ENCODE measurements at regions not wholly inside any gene's neighbourhood (a gene's known extent, or its start where the extent isn't known, plus 50 kb on each side); places are given as distances from the start of the nearest gene placed in this dataset.

DNA sequence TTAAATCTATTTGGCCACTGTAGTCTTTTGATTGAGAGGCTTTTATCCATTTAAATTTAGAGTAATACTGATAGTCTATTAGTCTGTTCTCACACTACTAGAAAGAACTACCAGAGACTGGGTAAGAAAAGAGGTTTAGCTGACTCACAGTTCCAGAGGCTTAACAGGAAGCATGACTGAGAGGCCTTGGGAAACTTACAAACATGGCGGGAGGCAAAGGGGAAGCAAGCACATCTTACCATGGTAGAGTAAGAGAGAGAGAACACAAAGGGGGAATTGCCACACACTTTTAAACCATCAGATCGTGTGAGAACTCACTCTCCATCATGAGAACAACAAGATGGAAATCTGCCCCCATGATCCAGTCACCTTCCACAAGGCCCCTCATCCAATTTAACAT is 410.9 kb downstream of the PDGFC start:
- in situ Hi-C loops (cut with HindIII; ENCODE audit: low sequenced_read_pairs): no loop called here
- no peak for DNase-seq (ENCODE audit: low spot score)

DNA sequence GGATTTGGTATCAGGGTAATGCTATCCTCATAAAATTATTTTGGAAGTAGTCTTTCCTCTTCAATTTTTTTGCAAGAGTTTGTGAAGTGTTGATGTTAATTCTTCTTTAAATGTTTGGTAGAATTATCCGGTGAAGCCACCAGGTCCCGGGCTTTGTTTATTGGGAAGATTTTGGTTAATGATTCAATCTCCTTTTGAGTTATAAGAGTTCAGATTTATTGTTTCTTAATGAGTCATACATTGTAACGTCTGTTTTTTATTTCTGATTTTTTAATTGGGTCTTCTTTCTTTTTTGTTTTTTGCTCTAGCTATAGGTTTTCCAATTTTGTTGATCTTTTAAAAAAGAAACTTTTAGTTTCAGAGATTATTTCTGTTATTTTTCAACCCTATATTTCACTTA is 412.3 kb downstream of the PDGFC start:
- in situ Hi-C loops (cut with HindIII; ENCODE audit: low sequenced_read_pairs): no loop called here
- no peak for DNase-seq (ENCODE audit: low spot score)

DNA sequence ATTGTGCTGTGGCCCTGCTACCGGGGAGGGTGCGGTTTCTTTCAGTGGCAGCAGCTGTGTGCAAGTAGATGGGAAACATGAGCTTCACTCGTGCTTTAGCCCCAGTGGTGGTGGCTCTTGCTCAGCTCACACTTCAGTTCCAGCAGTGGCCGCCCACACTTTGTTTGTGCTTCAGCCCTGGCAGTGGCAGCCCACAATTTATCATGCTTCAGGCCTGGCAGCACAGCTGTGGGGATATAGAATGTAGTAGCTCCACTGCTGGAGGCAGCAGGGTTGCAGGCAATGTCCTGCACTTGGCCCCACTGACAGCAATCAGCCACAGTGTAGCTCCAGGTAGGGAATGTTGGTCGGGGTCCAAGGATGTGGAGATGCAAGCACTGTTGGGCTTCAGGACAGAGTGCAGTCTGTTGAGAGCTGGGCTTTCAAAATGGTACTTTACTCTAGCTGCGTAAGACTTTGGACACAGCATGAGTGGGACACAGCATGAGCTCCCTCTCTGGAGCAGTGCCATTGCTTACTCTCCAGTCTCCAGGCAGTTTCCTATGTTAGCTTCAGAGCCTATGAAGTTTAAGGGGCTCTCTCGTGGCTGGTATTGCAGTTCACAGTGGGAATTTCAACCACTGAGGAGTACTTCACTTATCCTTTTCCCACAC is 413.1 kb downstream of the PDGFC start:
- in situ Hi-C loops (cut with HindIII; ENCODE audit: low sequenced_read_pairs): no loop called here
- DNase-seq (ENCODE audit: low spot score): no peak

DNA sequence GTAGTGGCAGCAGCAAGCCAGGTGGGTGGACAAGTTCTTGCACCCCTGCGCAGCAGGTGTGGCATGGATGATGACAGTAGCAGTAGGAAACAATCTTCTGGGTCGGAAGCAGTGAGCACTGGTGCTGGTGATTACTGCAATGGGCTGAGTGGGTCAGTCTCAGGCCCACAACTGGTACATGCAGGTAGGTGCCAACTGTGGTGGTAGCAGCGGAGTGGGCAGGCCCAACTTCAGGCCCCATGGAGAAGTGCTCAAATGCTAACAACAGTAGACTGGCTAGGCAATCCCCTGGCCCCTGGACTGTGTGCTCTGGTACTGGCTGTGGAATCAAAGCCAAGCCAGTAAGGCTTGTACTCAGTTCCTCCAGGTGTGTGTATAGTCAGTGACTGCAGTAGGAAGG is 413.7 kb downstream of the PDGFC start:
- no peak for DNase-seq (ENCODE audit: low spot score)
- in situ Hi-C loops (cut with HindIII; ENCODE audit: low sequenced_read_pairs): no loop called here

DNA sequence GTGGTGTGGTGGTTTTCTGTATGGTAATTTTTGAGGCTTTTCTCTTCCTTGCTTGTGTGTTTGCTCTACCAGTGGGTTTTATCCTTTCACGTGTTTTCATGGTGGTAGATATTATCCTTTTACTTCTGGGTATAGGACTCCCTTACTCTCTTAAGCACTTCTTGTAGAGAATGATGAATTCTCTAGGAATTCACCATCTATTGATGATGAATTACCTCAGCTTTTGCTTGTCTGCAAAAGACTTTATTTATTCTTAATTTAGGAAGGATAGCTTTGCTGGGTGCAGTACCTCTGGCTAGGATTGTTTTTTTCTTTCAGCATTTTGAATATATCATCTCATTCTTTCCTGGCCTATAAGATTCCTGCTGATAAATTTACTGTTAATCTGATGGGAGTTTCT is 415.3 kb downstream of the PDGFC start:
- in situ Hi-C loops (cut with HindIII; ENCODE audit: low sequenced_read_pairs): no loop called here
- DNase-seq (ENCODE audit: low spot score): no peak

DNA sequence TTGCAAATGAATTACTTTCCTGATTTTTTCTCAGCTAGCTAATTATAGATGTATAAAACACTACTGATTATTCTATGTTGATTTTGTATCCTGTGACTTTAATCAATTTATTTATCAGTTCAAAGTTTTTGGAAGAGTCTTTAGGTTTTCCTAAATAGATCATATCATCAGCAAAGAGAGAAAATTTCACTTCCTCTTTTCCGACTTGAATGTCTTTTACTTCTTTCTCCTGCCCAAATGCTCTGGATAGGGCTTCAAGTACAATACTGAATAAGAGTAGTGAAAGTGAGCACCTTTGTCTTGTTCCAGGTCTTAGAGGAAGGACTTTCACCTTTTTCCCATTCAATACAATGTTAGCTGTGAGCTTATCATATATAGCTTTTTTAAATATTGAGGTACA is 417.9 kb downstream of the PDGFC start:
- DNase-seq (ENCODE audit: low spot score): no peak
- in situ Hi-C loops (cut with HindIII; ENCODE audit: low sequenced_read_pairs): no loop called here

DNA sequence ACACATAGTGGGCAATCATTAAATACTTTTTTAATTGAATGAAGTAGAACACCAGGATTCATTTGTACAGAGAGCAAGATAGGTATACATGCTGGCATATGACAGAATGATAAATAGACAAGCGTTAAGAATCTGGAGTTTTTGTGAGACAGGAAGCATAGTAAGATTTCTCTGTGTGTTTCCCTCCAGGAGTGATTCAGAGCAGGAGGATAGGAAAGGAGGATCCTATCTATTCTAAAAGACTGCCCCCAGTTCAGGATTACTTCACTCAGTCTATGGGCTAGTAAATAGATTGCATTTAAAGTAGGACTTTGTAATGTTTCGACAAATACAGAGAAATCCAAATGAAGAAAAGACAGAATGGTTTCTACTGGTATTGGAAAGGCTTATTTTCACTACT is 423.7 kb downstream of the PDGFC start:
- in situ Hi-C loops (cut with HindIII; ENCODE audit: low sequenced_read_pairs): no loop called here
- no peak for DNase-seq (ENCODE audit: low spot score)

DNA sequence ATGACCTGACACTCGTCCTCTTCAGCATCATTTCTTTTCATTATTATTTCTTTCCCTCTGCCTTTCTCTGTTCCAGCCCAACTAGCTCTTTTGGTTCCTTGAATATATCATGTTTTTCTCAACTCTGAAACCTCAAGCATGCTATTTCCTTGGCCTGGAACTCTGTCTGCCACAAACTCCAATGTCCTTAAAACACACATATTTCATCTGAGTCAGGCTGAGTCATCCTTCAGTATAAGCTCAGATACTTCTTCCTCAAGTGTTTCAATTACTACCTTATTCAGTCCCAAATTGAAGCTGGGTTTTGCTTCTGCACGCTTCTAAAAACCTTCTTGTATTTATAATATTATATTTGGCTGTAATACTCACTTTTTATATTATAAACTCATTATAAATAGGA is 424.2 kb downstream of the PDGFC start:
- in situ Hi-C loops (cut with HindIII; ENCODE audit: low sequenced_read_pairs): no loop called here
- DNase-seq (ENCODE audit: low spot score): no peak

DNA sequence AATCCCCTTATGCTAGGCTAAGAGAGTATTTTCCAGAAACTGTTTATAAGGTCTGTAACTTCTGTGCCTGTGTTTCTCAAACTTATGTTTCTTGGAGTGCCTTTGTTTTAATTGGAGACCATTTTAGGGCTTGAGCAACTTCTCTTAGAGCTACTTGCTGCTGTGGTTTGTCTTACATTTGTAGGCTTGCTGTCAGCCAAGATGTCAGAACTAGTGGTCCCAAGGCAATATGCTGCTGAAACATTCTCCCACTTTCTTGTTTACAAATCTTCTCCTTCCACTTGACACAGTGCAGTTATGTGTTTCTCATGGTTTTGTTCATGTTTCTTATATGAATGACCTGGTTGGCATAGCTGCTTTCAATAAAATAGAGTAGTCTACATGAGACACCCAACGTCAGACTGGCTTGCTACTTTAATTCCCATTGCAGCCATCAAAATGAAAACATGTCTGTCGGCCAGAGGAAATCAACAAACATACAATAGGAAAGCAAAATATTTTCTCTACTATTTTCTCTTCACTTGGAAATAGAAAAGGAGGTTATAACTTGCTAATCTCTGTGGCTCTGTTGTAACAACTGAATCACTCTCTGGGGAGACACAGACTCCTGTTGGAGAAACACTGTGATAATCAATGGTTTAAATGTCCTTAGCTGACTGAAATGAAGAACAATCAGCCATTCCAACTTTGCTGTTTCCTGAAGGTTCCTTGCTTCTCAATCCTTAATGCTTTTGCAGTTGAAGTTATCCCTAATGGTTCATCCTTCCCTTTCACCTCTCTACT is 426.4 kb downstream of the PDGFC start:
- no peak for DNase-seq (ENCODE audit: low spot score)
- in situ Hi-C loops (cut with HindIII; ENCODE audit: low sequenced_read_pairs): no loop called here

DNA sequence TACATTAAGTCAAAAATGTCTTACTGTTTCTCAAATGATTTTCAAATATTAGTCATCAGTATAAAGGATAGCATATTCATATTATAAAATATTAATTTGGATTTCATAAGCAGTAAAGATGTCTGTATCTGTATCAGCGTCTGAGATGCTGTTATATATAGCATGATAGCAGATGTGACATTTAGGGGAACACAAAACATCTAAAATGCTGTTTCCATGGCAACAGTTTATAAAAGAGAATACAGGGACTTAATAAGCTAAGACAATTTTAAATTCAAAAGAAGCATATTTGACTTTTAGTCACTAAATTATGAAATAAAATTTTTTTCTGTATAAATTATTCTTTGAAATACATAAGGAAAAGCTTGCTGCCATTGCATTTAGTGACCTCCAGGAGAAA is 432.2 kb downstream of the PDGFC start:
- DNase-seq (ENCODE audit: low spot score): no peak
- in situ Hi-C loops (cut with HindIII; ENCODE audit: low sequenced_read_pairs): no loop called here

DNA sequence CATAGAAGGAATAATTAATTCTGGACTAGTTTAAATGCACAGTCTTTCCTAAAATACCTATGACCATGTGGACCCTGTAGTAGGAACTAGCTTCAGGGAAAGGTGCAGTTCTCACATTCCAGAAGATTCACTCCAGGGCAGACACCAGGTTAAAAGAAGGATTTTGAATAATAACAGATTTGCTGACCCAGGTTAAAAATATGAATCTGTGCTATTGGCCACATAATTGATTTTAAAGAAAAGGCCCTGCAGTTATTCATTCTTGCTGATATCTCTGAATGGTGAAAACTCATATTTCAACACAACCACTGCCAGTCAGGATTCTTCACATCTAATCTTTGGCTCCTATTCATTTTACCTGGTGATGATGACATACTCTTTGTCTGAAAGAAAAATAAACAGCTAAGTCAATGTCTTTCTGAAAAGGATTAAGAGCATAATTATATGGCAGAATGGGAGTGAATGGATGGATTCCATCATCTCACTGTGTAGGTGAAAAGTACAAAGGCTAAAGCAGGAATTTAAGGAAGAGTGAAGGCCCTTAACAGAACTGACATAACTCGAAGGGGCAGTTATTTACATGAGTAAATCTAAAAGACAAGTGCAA is 432.8 kb downstream of the PDGFC start:
- DNase-seq (ENCODE audit: low spot score): no peak
- in situ Hi-C loops (cut with HindIII; ENCODE audit: low sequenced_read_pairs): no loop called here

DNA sequence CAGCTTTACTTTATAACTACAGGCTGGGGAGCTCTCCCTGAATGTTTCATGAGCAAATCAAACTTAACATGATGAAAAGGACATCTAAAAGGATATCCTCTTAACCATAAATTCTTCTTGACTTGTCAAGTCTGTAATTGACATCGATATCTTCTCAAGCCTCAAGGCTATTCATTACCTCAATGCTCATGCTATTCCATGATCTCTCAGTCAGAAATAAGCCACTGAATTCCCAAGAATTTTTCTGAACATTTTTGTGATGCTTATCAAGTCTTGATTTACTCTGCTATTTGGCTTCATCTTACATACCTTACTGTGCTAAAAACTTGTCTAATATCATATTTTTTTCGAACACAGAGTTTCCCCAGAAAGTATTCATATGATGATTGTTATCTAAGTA is 433.4 kb downstream of the PDGFC start:
- DNase-seq (ENCODE audit: low spot score): no peak
- in situ Hi-C loops (cut with HindIII; ENCODE audit: low sequenced_read_pairs): no loop called here

DNA sequence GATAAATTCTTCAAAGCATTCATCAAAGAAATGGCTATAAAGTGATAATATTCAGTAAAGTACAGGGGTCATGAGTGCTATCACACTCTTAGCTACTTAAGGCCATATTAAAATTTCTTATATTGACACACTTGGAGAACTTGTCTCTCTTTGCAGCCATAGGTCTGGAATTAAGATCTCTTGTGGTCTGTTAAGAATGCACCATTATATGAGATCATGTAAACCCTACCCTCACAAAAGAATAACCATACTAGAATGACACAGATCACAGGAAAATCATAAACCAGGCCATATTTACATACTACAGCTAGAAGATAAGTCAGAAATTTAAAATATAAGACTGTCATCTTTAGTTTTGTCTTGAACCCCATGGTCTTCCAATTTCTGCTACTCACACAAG is 434.3 kb downstream of the PDGFC start:
- DNase-seq (ENCODE audit: low spot score): no peak
- in situ Hi-C loops (cut with HindIII; ENCODE audit: low sequenced_read_pairs): no loop called here

DNA sequence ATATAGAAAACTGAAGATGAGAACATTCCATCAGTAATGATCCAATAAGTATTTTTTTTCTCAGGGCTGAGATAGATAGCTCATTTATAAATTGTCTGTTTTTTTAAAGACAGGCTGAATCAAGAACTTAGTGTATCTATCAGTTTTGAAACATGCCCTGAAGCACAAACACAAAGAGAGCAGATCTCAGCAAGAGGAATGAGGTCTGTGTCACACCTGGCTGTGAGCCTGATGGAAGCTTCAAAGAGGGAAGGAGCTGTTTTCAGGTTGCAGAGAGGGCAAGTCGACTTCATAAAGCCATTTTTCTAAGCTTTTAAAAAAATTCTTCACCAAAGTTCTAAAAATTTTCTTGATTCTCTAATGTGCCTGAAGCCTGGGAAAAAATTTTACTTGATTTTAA is 434.9 kb downstream of the PDGFC start:
- DNase-seq (ENCODE audit: low spot score): peak; percentile 16
- in situ Hi-C loops (cut with HindIII; ENCODE audit: low sequenced_read_pairs): no loop called here

DNA sequence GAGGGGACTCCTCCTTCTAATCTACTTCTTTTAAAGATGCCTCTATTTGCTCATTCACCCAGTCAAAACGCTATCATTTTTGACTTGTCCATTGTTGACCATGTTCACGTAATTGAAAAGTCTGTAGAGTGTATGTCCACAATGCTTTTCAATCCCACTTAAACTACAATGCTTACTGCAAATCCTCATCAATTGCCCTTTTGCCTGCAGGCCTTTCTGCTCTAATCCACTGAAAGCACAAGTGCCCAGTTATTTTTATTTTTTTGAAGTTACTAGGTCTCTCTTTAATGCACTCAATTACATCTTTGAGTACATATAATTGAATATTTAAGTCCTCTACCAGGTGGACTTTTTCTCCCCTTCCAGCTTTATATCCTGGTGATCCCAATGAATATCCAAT is 437.4 kb downstream of the PDGFC start:
- no peak for DNase-seq (ENCODE audit: low spot score)
- in situ Hi-C loops (cut with HindIII; ENCODE audit: low sequenced_read_pairs): no loop called here

DNA sequence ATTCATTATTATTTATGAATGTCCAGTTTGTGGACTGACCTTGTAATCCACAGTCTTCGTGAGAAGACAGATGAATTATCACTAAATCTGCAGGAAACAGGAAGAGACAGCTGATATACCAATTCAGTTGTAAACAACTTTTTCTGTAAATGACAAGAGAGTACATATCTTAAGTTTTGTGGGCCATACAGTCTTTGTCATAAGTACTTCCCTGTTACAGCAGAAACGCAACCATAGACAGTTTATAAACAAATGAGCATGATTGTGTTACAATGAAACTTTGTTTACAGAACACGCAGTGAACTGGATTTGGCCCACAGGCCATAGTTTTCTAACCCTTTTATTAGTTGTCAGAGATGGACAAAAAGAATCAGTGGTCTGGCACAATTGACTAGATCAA is 443.4 kb downstream of the PDGFC start:
- no peak for DNase-seq (ENCODE audit: low spot score)
- in situ Hi-C loops (cut with HindIII; ENCODE audit: low sequenced_read_pairs): no loop called here

DNA sequence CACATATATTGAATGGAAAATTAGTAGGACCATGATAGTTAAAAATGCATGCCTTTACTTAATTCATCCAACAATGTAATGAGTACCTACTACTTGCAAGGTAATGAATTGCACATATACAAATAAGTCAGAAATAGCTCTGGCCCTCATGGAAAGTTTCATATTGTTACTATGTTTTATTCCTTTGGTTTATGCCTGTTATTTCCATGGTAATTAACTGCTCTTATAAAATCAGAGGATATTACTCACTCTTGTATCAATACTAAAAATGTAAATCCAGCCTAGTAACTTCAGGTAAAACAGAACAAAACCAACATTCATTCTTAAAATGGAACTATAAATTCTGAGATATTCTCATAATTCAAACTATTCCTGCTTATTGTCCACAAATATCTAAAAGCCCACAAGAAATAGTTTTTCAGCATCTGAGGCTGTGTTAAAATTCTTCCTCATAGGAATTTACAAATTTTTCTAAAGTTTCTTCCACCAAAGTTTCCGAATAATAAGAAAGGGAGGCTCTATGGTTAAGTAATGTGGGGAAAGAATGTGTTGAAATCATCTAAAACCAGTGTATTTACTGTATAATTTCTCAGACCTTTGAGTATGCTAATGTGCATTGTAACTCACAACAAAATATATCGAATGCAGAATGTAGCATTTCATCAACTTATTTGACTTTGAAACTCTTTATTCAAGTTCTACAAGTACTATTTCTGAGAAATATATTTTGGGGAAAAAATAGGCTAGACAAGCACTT is 444.2 kb downstream of the PDGFC start:
- in situ Hi-C loops (cut with HindIII; ENCODE audit: low sequenced_read_pairs): no loop called here
- DNase-seq (ENCODE audit: low spot score): no peak

DNA sequence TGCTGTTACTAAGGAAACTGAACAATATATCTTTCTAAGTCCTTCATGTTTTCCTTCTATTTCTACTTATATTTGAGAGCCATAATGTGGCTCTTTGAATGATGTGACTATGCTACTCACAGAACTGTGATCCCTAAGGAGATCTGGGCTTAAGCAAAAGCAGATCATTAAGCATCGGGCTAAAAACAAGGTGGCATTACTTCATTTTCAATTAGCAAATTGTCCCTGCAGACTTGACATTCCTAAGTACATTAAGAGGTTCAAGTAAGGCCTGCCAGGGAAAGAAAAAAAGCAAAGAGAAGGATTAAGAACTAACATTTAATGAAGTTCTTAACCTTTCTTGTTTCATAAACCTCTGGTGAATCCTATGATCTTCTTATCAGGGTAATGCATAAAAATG is 447.6 kb downstream of the PDGFC start:
- no peak for DNase-seq (ENCODE audit: low spot score)
- in situ Hi-C loops (cut with HindIII; ENCODE audit: low sequenced_read_pairs): no loop called here

DNA sequence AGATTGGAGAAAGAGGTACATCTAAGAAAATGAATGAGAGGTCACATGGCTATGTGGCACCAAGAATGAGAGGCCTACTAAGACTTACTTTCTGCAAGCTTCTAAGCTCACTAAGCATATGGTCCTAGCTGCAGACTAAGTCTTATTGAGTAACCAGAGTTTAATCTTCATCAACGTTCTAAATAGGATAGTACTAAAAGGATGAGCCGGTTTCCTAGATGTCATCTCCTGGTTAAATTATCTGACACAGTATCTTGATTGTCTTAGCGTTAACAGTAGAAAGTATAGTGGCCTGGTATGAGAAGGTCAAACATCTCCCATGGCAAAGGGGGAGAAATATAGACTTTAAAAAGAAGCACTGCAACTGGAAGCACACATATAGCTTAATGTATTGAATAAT is 448.1 kb downstream of the PDGFC start:
- in situ Hi-C loops (cut with HindIII; ENCODE audit: low sequenced_read_pairs): no loop called here
- DNase-seq (ENCODE audit: low spot score): no peak

DNA sequence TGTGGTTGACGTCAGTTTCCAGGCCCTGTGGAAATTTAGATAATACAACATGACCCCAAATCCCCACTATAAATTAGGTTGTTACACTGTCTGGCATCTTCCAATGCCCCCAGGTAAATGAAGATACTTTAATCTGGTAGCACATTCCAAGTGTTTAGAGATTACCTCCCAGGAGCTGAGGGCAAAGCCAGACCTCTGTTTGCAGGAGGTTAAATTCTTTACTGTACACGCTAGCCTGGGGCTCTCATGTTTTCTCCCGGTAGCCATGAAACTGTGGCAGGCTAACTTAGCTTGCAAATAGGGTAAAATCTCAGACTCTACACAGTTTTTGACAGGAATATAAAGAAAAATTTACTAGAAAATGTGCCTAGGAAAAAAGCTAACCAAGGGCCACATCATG is 450.0 kb downstream of the PDGFC start:
- DNase-seq (ENCODE audit: low spot score): no peak
- in situ Hi-C loops (cut with HindIII; ENCODE audit: low sequenced_read_pairs): no loop called here
